Trophoblast cell (in vitro differentiated cells and primary cell): ENCODE measurements at regions not wholly inside any gene's neighbourhood (a gene's known extent, or its start where the extent isn't known, plus 50 kb on each side); places are given as distances from the start of the nearest gene placed in this dataset.
"Not testable (repeated sequence)": the region's sequence is repeated elsewhere in the genome, so short reads cannot be mapped to it uniquely, and the experiment has no call there.

Experiments used
- DNase-seq, 2 donors: peaks; one replicate each; pipeline ENCODE4 v3.0.0-alpha.2; 2016
- H2AFZ ChIP-seq: 2 replicates; pipeline ENCODE4 v1.6.1; 2013; ENCODE audit warnings: low read length, moderate library complexity, mild to moderate bottlenecking; ENCODE audit not compliant: insufficient read depth, poor library complexity
- H2AK5ac ChIP-seq: 2 replicates; pipeline ENCODE4 v1.6.1; 2013; ENCODE audit warnings: mild to moderate bottlenecking, low read length
- H2BK120ac ChIP-seq: 2 replicates; pipeline ENCODE4 v1.6.1; 2013; ENCODE audit warnings: low read length, mild to moderate bottlenecking, moderate library complexity; ENCODE audit not compliant: insufficient read depth, poor library complexity
- H2BK12ac ChIP-seq: 2 replicates; pipeline ENCODE4 v1.6.1; 2013; ENCODE audit warnings: mild to moderate bottlenecking, low read length, moderate library complexity
- H2BK5ac ChIP-seq: 2 replicates; pipeline ENCODE4 v1.6.1; 2013; ENCODE audit warnings: low read length, low read depth, moderate library complexity, mild to moderate bottlenecking; ENCODE audit not compliant: poor library complexity
- H3K14ac ChIP-seq: 2 replicates; pipeline ENCODE4 v1.6.1; 2013; ENCODE audit warnings: mild to moderate bottlenecking, low read length
- H3K18ac ChIP-seq: 2 replicates; pipeline ENCODE4 v1.6.1; 2013; ENCODE audit warnings: mild to moderate bottlenecking, low read length
- H3K23ac ChIP-seq: 2 replicates; pipeline ENCODE4 v1.6.1; 2013; ENCODE audit warnings: low read length
- H3K27ac ChIP-seq: 2 replicates; pipeline ENCODE4 v1.5.1; 2013; ENCODE audit warnings: low read depth, mild to moderate bottlenecking, inconsistent platforms, low read length, moderate library complexity
- H3K27me3 ChIP-seq: 2 replicates; pipeline ENCODE4 v1.6.1; 2013; ENCODE audit warnings: inconsistent platforms, mild to moderate bottlenecking, low read length, moderate library complexity; ENCODE audit not compliant: insufficient read depth
- H3K36me3 ChIP-seq, 2 experiments: 1 replicate in 1 of 2; 2 replicates in 1 of 2; pipeline ENCODE4 v1.6.1; 2013; ENCODE audit warnings: low read length in 2 of 2, mild to moderate bottlenecking in 2 of 2, moderate library complexity in 1 of 2; ENCODE audit not compliant: insufficient read depth in 2 of 2, control insufficient read depth in 1 of 2
- H3K4ac ChIP-seq: 2 replicates; pipeline ENCODE4 v1.6.1; 2013; ENCODE audit warnings: low read depth, mild to moderate bottlenecking, low read length, moderate library complexity
- H3K4me1 ChIP-seq, 2 experiments: 1 replicate in 1 of 2; 2 replicates in 1 of 2; pipeline ENCODE4 v1.6.1; 2013; ENCODE audit warnings: low read length in 2 of 2, mild to moderate bottlenecking in 2 of 2, moderate library complexity in 1 of 2; ENCODE audit not compliant: insufficient read depth in 2 of 2, control insufficient read depth in 1 of 2
- H3K4me2 ChIP-seq: 2 replicates; pipeline ENCODE4 v1.6.1; 2013; ENCODE audit warnings: inconsistent platforms, mild to moderate bottlenecking, low read length, moderate library complexity
- H3K4me3 ChIP-seq: 2 replicates; pipeline ENCODE4 v1.5.1; 2013; ENCODE audit warnings: mild to moderate bottlenecking, low read depth, low read length, inconsistent platforms
- H3K79me1 ChIP-seq: one replicate; pipeline ENCODE4 v1.6.1; 2013; ENCODE audit warnings: low read length
- H3K79me2 ChIP-seq: 2 replicates; pipeline ENCODE4 v1.6.1; 2013; ENCODE audit warnings: low read length, mild to moderate bottlenecking; ENCODE audit not compliant: control insufficient read depth, insufficient read depth, poor library complexity
- H3K9ac ChIP-seq: 2 replicates; pipeline ENCODE4 v1.6.1; 2013; ENCODE audit warnings: mild to moderate bottlenecking, low read length
- H3K9me3 ChIP-seq: 2 replicates; pipeline ENCODE4 v1.6.1; 2013; ENCODE audit warnings: low read depth, mild to moderate bottlenecking, control low read depth, inconsistent platforms, low read length; ENCODE audit not compliant: insufficient read depth
- H4K12ac ChIP-seq: 2 replicates; pipeline ENCODE4 v1.6.1; 2013; ENCODE audit warnings: low read depth, mild to moderate bottlenecking, low read length, moderate library complexity
- H4K8ac ChIP-seq: 2 replicates; pipeline ENCODE4 v1.6.1; 2013; ENCODE audit warnings: low read depth, mild to moderate bottlenecking, low read length, moderate library complexity
- H4K91ac ChIP-seq: one replicate; pipeline ENCODE4 v1.6.1; 2013; ENCODE audit warnings: low read depth, mild to moderate bottlenecking, low read length, moderate library complexity
- WGBS: extraction: QIAGEN DNeasy Blood & Tissue Kit; methylation state at CpG from one replicate; pipeline ENCODE4 v1.1.7; 2013; ENCODE audit warnings: missing lambda C conversion rate; ENCODE audit not compliant: insufficient read length, insufficient coverage; ENCODE audit errors: extremely low coverage; 5-methylcytosine and 5-hydroxymethylcytosine counted together

GRCh38 chr4:27974881-27975280, 1114.2 kb downstream of the STIM2 start:
- DNase-seq, H2AFZ ChIP-seq, H4K12ac ChIP-seq, H3K27ac ChIP-seq, H2BK5ac ChIP-seq, H3K79me2 ChIP-seq, H2BK12ac ChIP-seq, H3K23ac ChIP-seq, H2AK5ac ChIP-seq, H3K9ac ChIP-seq, H3K4me1 ChIP-seq, H4K91ac ChIP-seq, H3K9me3 ChIP-seq, H3K4ac ChIP-seq, H4K8ac ChIP-seq, H3K14ac ChIP-seq, H3K4me3 ChIP-seq, H3K18ac ChIP-seq, H3K27me3 ChIP-seq, H2BK120ac ChIP-seq, H3K36me3 ChIP-seq, H3K79me1 ChIP-seq, H3K4me2 ChIP-seq: not testable (repeated sequence)
- WGBS = no CpG with 5 or more reads among the region's 3 CpGs

- not testable (repeated sequence) for H3K18ac ChIP-seq, H3K14ac ChIP-seq, H3K9ac ChIP-seq, DNase-seq, H3K27ac ChIP-seq, H2BK12ac ChIP-seq, H2BK120ac ChIP-seq, H2AFZ ChIP-seq, H4K12ac ChIP-seq, H3K4ac ChIP-seq, H3K79me1 ChIP-seq, H4K91ac ChIP-seq, H3K9me3 ChIP-seq, H3K4me2 ChIP-seq, H3K4me3 ChIP-seq, H3K4me1 ChIP-seq, H3K23ac ChIP-seq, H2BK5ac ChIP-seq, H3K79me2 ChIP-seq, H2AK5ac ChIP-seq, H4K8ac ChIP-seq, H3K36me3 ChIP-seq, H3K27me3 ChIP-seq
- no CpG with 5 or more reads among the region's 22 CpGs for WGBS
These were observed 1117.9 kb downstream of the STIM2 start for GRCh38 chr4:27978427-27979109.

GRCh38 chr4:27985522-27985921, 1124.9 kb downstream of the STIM2 start:
- Histone ChIP-seq H2AFZ (no peak overlapping the region), H3K9me3 (no peaks in the 10 kb centered on the region), H2BK12ac (no peak overlapping the region), H4K91ac (no peak overlapping the region), H3K79me1 (no peaks in the 10 kb centered on the region), H3K36me3 (no peaks in the 10 kb centered on the region), H2BK120ac (no peak overlapping the region), H3K23ac (no peak overlapping the region), H3K79me2 (no peaks in the 10 kb centered on the region), H2BK5ac (no peak overlapping the region), H3K14ac (no peak overlapping the region), H3K4me1 (no peaks in the 10 kb centered on the region), H3K4ac (no peak overlapping the region), H3K18ac (no peak overlapping the region), H3K4me3 (no peak overlapping the region), H4K8ac (no peak overlapping the region), H2AK5ac (no peak overlapping the region), H4K12ac (no peak overlapping the region), H3K4me2 (no peak overlapping the region), H3K27me3 (no peaks in the 10 kb centered on the region), H3K9ac (no peak overlapping the region), H3K27ac (no peak overlapping the region)
- no CpG with 5 or more reads among the region's 4 CpGs for WGBS
- DNase-seq = no peak

- Histone ChIP-seq H3K9ac (no peak overlapping the region), H2BK120ac (no peak overlapping the region)
These were observed 1125.8 kb downstream of the STIM2 start for GRCh38 chr4:27986476-27986875.

More at GRCh38 chr4:27986476-27986875, 1125.8 kb downstream of the STIM2 start:
- Histone ChIP-seq H2BK12ac (no peak overlapping the region), H3K36me3 (no peaks in the 10 kb centered on the region), H4K8ac (no peak overlapping the region), H3K23ac (no peak overlapping the region), H4K91ac (no peak overlapping the region), H3K9me3 (no peaks in the 10 kb centered on the region), H3K27ac (no peak overlapping the region), H3K79me1 (no peaks in the 10 kb centered on the region), H3K18ac (no peak overlapping the region), H3K27me3 (no peaks in the 10 kb centered on the region), H2BK5ac (no peak overlapping the region), H3K14ac (no peak overlapping the region), H3K4me1 (no peaks in the 10 kb centered on the region), H3K4me3 (no peak overlapping the region), H2AFZ (no peak overlapping the region), H2AK5ac (no peak overlapping the region), H3K79me2 (no peaks in the 10 kb centered on the region), H3K4ac (no peak overlapping the region), H3K4me2 (no peak overlapping the region), H4K12ac (no peak overlapping the region)
- no CpG with 5 or more reads among the region's 1 CpG for WGBS
- no peak for DNase-seq
